CD4-positive, alpha-beta T cell (primary cell): ENCODE measurements at regions not wholly inside any gene's neighbourhood (a gene's known extent, or its start where the extent isn't known, plus 50 kb on each side); places are given as distances from the start of the nearest gene placed in this dataset.

Experiments used
- ATAC-seq: fragments of 200-7000 bp; cut with Tn5 transposase; one replicate; pipeline ENCODE4 v1.10.0; 2022; ENCODE audit warnings: mild to moderate bottlenecking; ENCODE audit not compliant: poor library complexity
- CTCF ChIA-PET: fragments of 350-600 bp; sonication (Branson Sonifier 250); formaldehyde crosslinking; loops from one replicate; lab custom pipeline; 2021; ENCODE audit warnings: antibody characterized with exemption, inconsistent platforms; lab: Charles Lee
- POLR2A ChIA-PET: fragments of 350-600 bp; sonication (Branson Sonifier 250); formaldehyde crosslinking; loops from one replicate; lab custom pipeline; 2021; ENCODE audit warnings: antibody characterized with exemption, inconsistent platforms; lab: Charles Lee
- DNase-seq, 14 experiments: peaks; one replicate each; pipeline ENCODE4 v3.0.0-alpha.2; 2013 to 2020; ENCODE audit warnings: mixed read lengths in 2 of 14
- H3K27ac ChIP-seq, 2 donors: one replicate each; pipeline versions ENCODE4 v1.5.1 to v1.7.0; 2013; ENCODE audit warnings: low read length in 2 of 2, low read depth in 1 of 2, mild to moderate bottlenecking in 1 of 2
- H3K27me3 ChIP-seq, 2 experiments: 1 replicate in 1 of 2; 2 replicates in 1 of 2; pipeline versions ENCODE4 v1.6.1 to v1.7.0; 2013; ENCODE audit warnings: low read length in 2 of 2, control low read depth in 1 of 2, mild to moderate bottlenecking in 1 of 2, moderate library complexity in 1 of 2; ENCODE audit not compliant: insufficient read depth in 2 of 2, control insufficient read depth in 1 of 2
- H3K36me3 ChIP-seq: one replicate; pipeline ENCODE4 v1.6.1; 2013; ENCODE audit warnings: low read length, control low read depth; ENCODE audit not compliant: insufficient read depth
- H3K4me1 ChIP-seq: one replicate; pipeline ENCODE4 v1.6.1; 2013; ENCODE audit warnings: low read length, control low read depth; ENCODE audit not compliant: insufficient read depth
- H3K4me3 ChIP-seq: one replicate; pipeline ENCODE4 v1.5.1; 2013; ENCODE audit warnings: mild to moderate bottlenecking, low read length, moderate library complexity
- H3K9me3 ChIP-seq, 2 experiments: 1 replicate in 1 of 2; 2 replicates in 1 of 2; pipeline versions ENCODE4 v1.6.1 to v1.7.0; 2013; ENCODE audit warnings: low read length in 2 of 2, mild to moderate bottlenecking in 2 of 2, control low read depth in 1 of 2, moderate library complexity in 1 of 2; ENCODE audit not compliant: control insufficient read depth in 1 of 2, insufficient read depth in 1 of 2
- H3K27ac Mint-ChIP-seq: one replicate; pipeline ENCODE4 v1.8.0; 2020; ENCODE audit warnings: mixed read lengths
- H3K27me3 Mint-ChIP-seq: one replicate; pipeline ENCODE4 v1.8.0; 2021; ENCODE audit warnings: mixed read lengths
- H3K36me3 Mint-ChIP-seq: one replicate; pipeline ENCODE4 v1.8.0; 2021; ENCODE audit warnings: low read depth, mixed read lengths
- H3K4me1 Mint-ChIP-seq: one replicate; pipeline ENCODE4 v1.8.0; 2021; ENCODE audit warnings: low read depth, mixed read lengths
- H3K4me3 Mint-ChIP-seq: one replicate; pipeline ENCODE4 v1.8.0; 2020; ENCODE audit warnings: mild to moderate bottlenecking, mixed read lengths
- H3K9me3 Mint-ChIP-seq: one replicate; pipeline ENCODE4 v1.8.0; 2020; ENCODE audit warnings: mixed read lengths
- CTCF ChIP-seq: fragments of 200-600 bp; IDR thresholded peaks from one replicate; pipeline ENCODE4 v1.8.0; 2022; ENCODE audit warnings: antibody characterized with exemption, mild to moderate bottlenecking
- intact Hi-C, 2 experiments: fragments of 100-400 bp; cut with DNase I in 1 of 2; cut with micrococcal nuclease in 1 of 2; formaldehyde crosslinking; loops; one replicate each; pipeline versions ENCODE4 v1.15.1 to v1.9.0; 2023 to 2025; cut with DNase I, micrococcal nuclease

GRCh38 chr4:174066611-174067205 lies 216.8 kb downstream of the FBXO8 start:
- ChIA-PET CTCF (no interaction called here), POLR2A (no interaction called here)
- no peak for TF ChIP-seq CTCF
- H3K4me1 Mint-ChIP-seq = no peaks in the 10 kb centered on the region
- no peaks in the 10 kb centered on the region for H3K27me3 Mint-ChIP-seq
- no peaks in the 10 kb centered on the region for H3K9me3 Mint-ChIP-seq
- no peak overlapping the region for H3K27ac ChIP-seq
- no peak overlapping the region for H3K4me3 ChIP-seq
- peaks cover 0 to 4% of the 10 kb centered on the region in 2 experiments for H3K9me3 ChIP-seq
- DNase-seq = no peak
- H3K27ac Mint-ChIP-seq = no peak overlapping the region
- no peaks in the 10 kb centered on the region for H3K4me1 ChIP-seq
- no peak for ATAC-seq
- no peaks in the 10 kb centered on the region for H3K36me3 Mint-ChIP-seq
- H3K27me3 ChIP-seq = no peaks in the 10 kb centered on the region
- no peaks in the 10 kb centered on the region for H3K36me3 ChIP-seq
- no peak overlapping the region for H3K4me3 Mint-ChIP-seq
- intact Hi-C loops = no loop called here

GRCh38 chr4:174062831-174063230 lies 220.6 kb downstream of the FBXO8 start:
- Histone ChIP-seq H3K4me3 (no peak overlapping the region), H3K9me3 (peaks cover 0 to 8% of the 10 kb centered on the region in 2 experiments), H3K27ac (no peak overlapping the region), H3K4me1 (no peaks in the 10 kb centered on the region), H3K27me3 (no peaks in the 10 kb centered on the region), H3K36me3 (no peaks in the 10 kb centered on the region)
- TF ChIP-seq CTCF = no peak
- POLR2A ChIA-PET = no interaction called here
- H3K27me3 Mint-ChIP-seq = no peaks in the 10 kb centered on the region
- no peak overlapping the region for H3K27ac Mint-ChIP-seq
- intact Hi-C loops = no loop called here
- CTCF ChIA-PET = no interaction called here
- no peak overlapping the region for H3K4me3 Mint-ChIP-seq
- H3K4me1 Mint-ChIP-seq = no peaks in the 10 kb centered on the region
- ATAC-seq (no peak), DNase-seq (no peak)
- H3K36me3 Mint-ChIP-seq = no peaks in the 10 kb centered on the region
- H3K9me3 Mint-ChIP-seq = peaks cover 2% of the 10 kb centered on the region

GRCh38 chr4:174061026-174061425 lies 222.4 kb downstream of the FBXO8 start:
- Histone ChIP-seq H3K27ac (no peak overlapping the region), H3K4me3 (no peak overlapping the region), H3K4me1 (no peaks in the 10 kb centered on the region), H3K27me3 (no peaks in the 10 kb centered on the region), H3K9me3 (peaks cover 0 to 8% of the 10 kb centered on the region in 2 experiments), H3K36me3 (no peaks in the 10 kb centered on the region)
- CTCF ChIA-PET = no interaction called here
- intact Hi-C loops = no loop called here
- ATAC-seq (no peak), DNase-seq (no peak)
- peaks cover 8% of the 10 kb centered on the region for H3K9me3 Mint-ChIP-seq
- no peak overlapping the region for H3K4me3 Mint-ChIP-seq
- POLR2A ChIA-PET = no interaction called here
- no peaks in the 10 kb centered on the region for H3K4me1 Mint-ChIP-seq
- no peaks in the 10 kb centered on the region for H3K36me3 Mint-ChIP-seq
- no peak overlapping the region for H3K27ac Mint-ChIP-seq
- no peak for TF ChIP-seq CTCF
- no peaks in the 10 kb centered on the region for H3K27me3 Mint-ChIP-seq
